ENCODE measurements at regions not wholly inside any gene's neighbourhood (a gene's known extent, or its start where the extent isn't known, plus 50 kb on each side); places are given as distances from the start of the nearest gene placed in this dataset.

- no peak for DNase-seq (ENCODE audit: low read depth in 2 of 2)
These were observed 146.7 kb upstream of the MGMT start for GRCh38 chr10:129320340-129320739.

- no peak for DNase-seq (ENCODE audit: low read depth in 2 of 2)
These were observed 145.3 kb upstream of the MGMT start for GRCh38 chr10:129321727-129322126.

GRCh38 chr10:129322933-129323820, 143.9 kb upstream of the MGMT start:
- DNase-seq (ENCODE audit: low read depth in 2 of 2), result no peak

GRCh38 chr10:129323879-129324278, 143.2 kb upstream of the MGMT start:
- DNase-seq (ENCODE audit: low read depth in 2 of 2), result no peak

- DNase-seq (ENCODE audit: low read depth in 2 of 2), result no peak
These were observed 141.1 kb upstream of the MGMT start for GRCh38 chr10:129325893-129326292.

GRCh38 chr10:129328546-129328945, 138.5 kb upstream of the MGMT start:
- DNase-seq (ENCODE audit: low read depth in 2 of 2), result no peak

GRCh38 chr10:129329385-129330055, 137.5 kb upstream of the MGMT start:
- DNase-seq (ENCODE audit: low read depth in 2 of 2), result no peak

GRCh38 chr10:129330211-129330610, 136.8 kb upstream of the MGMT start:
- DNase-seq (ENCODE audit: low read depth in 2 of 2), result no peak

- DNase-seq (ENCODE audit: low read depth in 2 of 2), result no peak
These were observed 135.7 kb upstream of the MGMT start for GRCh38 chr10:129331207-129331838.

- DNase-seq (ENCODE audit: low read depth in 2 of 2), result no peak
These were observed 135.2 kb upstream of the MGMT start for GRCh38 chr10:129331839-129332220.

- DNase-seq (ENCODE audit: low read depth in 2 of 2), result no peak
These were observed 134.6 kb upstream of the MGMT start for GRCh38 chr10:129332476-129332875.

GRCh38 chr10:129333706-129334105, 133.3 kb upstream of the MGMT start:
- no peak for DNase-seq (ENCODE audit: low read depth in 2 of 2)

GRCh38 chr10:129334266-129334665, 132.8 kb upstream of the MGMT start:
- no peak for DNase-seq (ENCODE audit: low read depth in 2 of 2)

- no peak for DNase-seq (ENCODE audit: low read depth in 2 of 2)
These were observed 131.6 kb upstream of the MGMT start for GRCh38 chr10:129335396-129335795.

- DNase-seq (ENCODE audit: low read depth in 2 of 2), result no peak
These were observed 131.1 kb upstream of the MGMT start for GRCh38 chr10:129335942-129336341.

GRCh38 chr10:129339191-129339590, 127.8 kb upstream of the MGMT start:
- no peak for DNase-seq (ENCODE audit: low read depth in 2 of 2)

GRCh38 chr10:129339841-129340240, 127.2 kb upstream of the MGMT start:
- DNase-seq (ENCODE audit: low read depth in 2 of 2), result no peak

GRCh38 chr10:129341087-129341486, 126.0 kb upstream of the MGMT start:
- no peak for DNase-seq (ENCODE audit: low read depth in 2 of 2)

- DNase-seq (ENCODE audit: low read depth in 2 of 2), result no peak
These were observed 124.7 kb upstream of the MGMT start for GRCh38 chr10:129342385-129342784.

- no peak for DNase-seq (ENCODE audit: low read depth in 2 of 2)
These were observed 123.9 kb upstream of the MGMT start for GRCh38 chr10:129343141-129343540.

GRCh38 chr10:129344103-129344502, 122.9 kb upstream of the MGMT start:
- DNase-seq (ENCODE audit: low read depth in 2 of 2), result no peak

GRCh38 chr10:129344731-129345355, 122.2 kb upstream of the MGMT start:
- no peak for DNase-seq (ENCODE audit: low read depth in 2 of 2)
